Fibroblast of lung (primary cell): ENCODE measurements at regions not wholly inside any gene's neighbourhood (a gene's known extent, or its start where the extent isn't known, plus 50 kb on each side); places are given as distances from the start of the nearest gene placed in this dataset.

ENCODE experiments used
- EZH2 ChIP-seq: IDR thresholded peaks from 2 replicates; pipeline ENCODE4 v1.5.1; 2012; ENCODE audit warnings: low read length, control low read depth, mild to moderate bottlenecking; ENCODE audit errors: missing control alignments
- TF ChIP-seq, protein P1 (sequence below), 2 donors: IDR thresholded peaks in 1 of 2; conservative IDR thresholded peaks in 1 of 2; 1 replicate in 1 of 2; 2 replicates in 1 of 2; pipeline ENCODE4 v1.5.1; 2011 to 2012; ENCODE audit warnings: low read length in 2 of 2, control low read depth in 1 of 2, inconsistent platforms in 1 of 2, low read depth in 1 of 2, mild to moderate bottlenecking in 1 of 2

- TF ChIP-seq, protein P1, sequence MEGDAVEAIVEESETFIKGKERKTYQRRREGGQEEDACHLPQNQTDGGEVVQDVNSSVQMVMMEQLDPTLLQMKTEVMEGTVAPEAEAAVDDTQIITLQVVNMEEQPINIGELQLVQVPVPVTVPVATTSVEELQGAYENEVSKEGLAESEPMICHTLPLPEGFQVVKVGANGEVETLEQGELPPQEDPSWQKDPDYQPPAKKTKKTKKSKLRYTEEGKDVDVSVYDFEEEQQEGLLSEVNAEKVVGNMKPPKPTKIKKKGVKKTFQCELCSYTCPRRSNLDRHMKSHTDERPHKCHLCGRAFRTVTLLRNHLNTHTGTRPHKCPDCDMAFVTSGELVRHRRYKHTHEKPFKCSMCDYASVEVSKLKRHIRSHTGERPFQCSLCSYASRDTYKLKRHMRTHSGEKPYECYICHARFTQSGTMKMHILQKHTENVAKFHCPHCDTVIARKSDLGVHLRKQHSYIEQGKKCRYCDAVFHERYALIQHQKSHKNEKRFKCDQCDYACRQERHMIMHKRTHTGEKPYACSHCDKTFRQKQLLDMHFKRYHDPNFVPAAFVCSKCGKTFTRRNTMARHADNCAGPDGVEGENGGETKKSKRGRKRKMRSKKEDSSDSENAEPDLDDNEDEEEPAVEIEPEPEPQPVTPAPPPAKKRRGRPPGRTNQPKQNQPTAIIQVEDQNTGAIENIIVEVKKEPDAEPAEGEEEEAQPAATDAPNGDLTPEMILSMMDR (conservative IDR thresholded peaks at IDR 0.05 in 1 of 2, IDR thresholded peaks at IDR 0.05 in 1 of 2; ENCODE audit: low read depth in 1 of 2, low read length in 2 of 2) = no peak
- TF ChIP-seq EZH2 = no peak
Observed at GRCh38 chr3:178075344-178075743, 460.9 kb upstream of the KCNMB2 start.
